ENCODE measurements at regions not wholly inside any gene's neighbourhood (a gene's known extent, or its start where the extent isn't known, plus 50 kb on each side); places are given as distances from the start of the nearest gene placed in this dataset.

DNA sequence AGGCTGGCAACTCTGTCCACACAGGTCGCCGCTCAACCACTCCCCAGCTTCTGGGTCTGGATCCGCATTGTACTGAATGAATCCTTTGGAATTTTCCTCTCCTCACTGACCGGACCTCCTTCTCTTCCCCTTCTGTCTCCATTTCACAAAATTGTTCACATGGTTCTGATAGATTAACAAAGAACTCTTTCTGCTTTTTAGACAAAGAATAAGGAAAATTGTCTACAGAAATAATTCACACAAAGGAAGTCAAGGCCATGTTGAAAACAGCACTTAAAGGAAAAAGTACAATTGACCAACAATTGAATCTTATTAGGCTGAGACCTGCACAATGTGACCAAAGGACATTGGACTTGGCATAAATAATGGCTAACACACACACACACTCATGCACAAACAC lies 73.6 kb upstream of the GLI2 start:
- ATAC-seq: no peak
- intact Hi-C loops (cut with DNase I, micrococcal nuclease): no loop called here
- no peak for DNase-seq

DNA sequence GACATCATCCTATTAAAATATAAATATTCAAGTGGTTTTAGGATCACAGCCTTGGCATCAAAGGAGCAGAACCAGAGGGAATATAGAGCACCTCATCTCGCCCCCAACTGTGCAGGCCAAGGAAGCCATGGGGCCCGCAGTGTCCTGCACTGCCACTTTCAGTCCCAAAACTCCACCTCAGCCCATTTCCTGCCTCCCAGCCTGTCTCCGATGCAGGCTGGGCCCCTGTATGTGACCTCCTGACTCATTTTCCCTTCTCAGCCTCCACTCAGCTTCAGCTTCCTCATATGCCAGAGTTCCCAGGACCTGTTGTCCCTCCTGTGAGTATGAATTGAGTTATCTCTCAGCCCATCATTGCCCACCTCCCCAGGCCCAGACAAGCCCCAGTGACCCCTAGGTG lies 72.9 kb upstream of the GLI2 start:
- DNase-seq: no peak
- intact Hi-C loops (cut with DNase I, micrococcal nuclease): no loop called here
- ATAC-seq: no peak

DNA sequence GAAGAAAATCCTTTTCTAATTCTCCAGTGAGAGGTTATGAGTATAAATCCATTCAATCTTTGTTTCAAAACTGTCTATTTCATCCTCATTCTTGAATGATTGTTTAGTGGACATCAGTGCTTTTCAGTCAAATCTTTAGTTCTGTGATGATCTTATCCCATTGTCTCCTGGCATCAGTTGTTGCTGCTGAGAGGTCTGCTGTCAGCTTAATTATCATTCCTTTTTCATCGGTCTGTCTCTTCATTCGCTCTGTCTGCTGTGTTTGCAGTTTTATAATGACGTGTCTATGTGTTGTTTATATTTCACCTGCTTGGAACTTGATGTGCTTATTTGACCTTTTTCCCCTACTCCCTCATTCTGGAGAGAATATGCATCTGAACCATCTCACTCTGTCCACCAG lies 69.2 kb upstream of the GLI2 start:
- DNase-seq (no peak), ATAC-seq (no peak)
- intact Hi-C loops (cut with DNase I, micrococcal nuclease): no loop called here

DNA sequence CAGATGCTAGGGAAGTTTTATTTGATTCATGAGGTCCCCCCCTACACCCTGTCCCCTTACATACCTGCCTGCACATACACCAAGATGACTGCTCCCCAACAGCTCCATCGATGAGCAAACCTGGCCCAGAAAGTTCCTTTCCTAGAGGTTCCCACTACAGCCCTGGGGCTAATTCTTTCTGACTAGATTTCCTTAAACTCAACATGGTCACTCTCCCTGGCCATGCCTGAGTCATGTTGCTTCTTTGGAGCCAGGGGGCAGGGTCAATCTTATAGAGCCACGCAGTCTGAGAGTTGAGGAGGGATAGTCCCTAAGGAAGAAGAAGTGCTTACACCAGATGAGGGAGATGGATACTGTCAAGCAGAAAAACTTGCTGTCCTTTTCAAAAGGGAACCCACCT lies 67.7 kb upstream of the GLI2 start:
- ATAC-seq (no peak), DNase-seq (no peak)
- intact Hi-C loops (cut with DNase I, micrococcal nuclease): no loop called here

DNA sequence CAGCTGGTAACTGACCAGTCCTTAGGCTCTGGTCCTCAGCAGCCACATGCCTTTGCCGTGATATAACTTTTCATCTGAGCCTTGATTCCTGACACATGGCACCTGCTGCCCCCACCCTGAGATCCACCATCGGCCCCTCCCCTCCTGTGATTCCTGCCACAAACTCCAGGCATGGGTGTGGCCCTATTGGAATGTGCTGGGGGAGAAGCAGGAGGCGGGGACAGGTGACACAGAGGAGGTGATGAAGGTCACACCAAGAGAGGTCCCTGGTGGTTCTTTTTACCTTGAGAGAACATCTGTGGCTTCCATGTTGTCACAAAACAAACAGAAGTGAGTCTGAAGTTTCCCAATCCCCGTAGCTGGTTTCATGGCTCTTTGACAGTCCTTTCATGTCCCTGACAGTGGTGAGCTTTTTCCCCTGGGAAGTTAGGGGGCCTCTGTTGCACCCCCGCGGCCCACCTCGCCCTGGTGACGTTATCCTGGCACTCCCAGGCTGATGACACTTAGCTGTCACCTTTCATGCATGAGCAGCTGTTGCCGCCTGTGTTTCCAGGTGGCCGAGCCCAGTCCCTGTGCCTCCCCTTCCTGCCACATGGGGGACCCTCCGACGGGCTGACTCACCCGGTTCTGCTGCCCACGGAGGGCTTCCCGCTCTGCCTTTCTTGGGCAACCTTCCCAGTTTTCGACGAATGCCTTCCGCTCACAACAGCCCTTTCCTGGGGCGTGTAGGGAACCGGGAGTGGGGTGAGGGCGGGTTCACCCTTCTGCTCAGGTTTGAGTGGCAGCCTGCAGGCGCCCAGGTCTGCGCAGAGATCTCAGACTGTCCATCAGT lies 66.3 kb upstream of the GLI2 start:
- ATAC-seq (peak; percentile 32), DNase-seq (no peak)
- intact Hi-C loops (cut with DNase I, micrococcal nuclease): no loop called here

DNA sequence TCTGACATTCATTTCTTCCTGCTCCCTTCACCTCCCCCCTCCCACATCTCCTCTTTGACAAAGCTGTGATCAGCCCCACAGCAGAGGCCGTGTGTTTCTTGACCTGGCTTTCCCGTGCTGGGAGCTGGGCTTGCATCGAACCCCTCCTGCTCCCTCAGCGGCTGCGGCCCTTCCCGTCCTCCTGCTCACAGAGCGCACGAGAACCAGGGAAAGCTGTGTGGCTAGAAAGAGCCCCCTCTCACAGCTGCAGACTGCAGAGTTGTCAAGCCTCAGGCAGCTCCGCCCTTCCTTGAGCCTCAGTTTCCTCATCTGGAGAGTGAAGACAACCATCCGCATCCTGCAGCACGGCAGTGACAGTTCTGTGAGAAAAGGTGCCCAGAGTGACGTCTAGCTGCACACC lies 65.7 kb upstream of the GLI2 start:
- no peak for ATAC-seq
- intact Hi-C loops (cut with DNase I, micrococcal nuclease): no loop called here

DNA sequence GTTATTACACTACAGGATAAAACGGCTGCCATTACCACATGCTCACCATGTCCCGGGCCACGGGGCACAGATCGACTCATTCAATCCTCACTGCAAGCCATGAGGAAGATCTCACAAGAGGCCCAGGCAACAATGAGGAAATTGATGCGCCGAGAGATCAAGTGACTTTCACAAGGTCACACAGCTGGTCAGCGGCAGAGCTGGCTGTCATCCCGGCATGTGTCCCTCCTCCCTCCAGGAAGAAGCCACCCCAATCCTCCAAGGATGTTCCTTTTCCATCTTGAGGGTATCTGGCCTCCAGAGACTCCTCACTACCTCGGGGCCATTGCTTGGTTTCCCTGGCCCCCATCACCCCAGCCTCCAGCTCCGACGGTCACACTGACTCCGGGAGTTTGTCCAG lies 65.3 kb upstream of the GLI2 start:
- DNase-seq (no peak), ATAC-seq (no peak)
- intact Hi-C loops (cut with DNase I, micrococcal nuclease): no loop called here

More for the DNA sequence above, 65.7 kb upstream of the GLI2 start:
- no peak for DNase-seq

DNA sequence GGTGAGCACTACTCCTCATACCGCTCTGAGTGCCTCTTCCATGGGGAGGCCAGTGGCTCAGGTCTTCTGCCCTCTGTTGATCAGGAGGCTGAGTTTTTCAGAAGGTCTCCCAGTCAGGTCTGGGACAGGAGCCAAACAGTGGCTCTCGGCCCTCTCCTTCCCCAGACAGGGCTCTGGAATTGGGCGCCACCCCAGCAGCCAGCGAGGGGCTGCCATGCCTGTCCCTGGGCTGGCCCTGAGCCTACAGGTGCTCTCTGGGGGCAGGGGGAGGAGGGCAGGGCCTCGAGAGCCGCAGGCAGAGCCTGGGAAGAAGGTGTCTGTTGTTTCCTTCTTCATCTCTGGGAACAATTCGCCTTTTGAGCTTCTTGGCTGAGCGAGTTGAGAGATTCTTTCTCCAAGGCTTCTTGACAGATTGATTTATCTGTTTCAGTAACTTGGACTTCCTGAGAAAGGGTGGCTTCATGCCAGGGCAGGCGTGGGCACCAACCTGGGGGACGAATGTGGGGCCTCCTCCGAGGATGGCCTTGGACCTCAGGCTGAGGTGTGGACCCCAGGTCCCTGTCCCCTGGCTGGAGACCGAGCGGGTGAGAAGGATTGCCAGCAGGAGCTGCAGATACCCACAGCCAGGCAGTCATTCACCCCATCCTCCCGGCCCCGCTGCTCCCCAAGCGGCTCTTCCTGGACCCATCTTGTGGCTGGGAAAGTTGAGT lies 64.7 kb upstream of the GLI2 start:
- ATAC-seq (no peak), DNase-seq (no peak)
- intact Hi-C loops (cut with DNase I, micrococcal nuclease): no loop called here

DNA sequence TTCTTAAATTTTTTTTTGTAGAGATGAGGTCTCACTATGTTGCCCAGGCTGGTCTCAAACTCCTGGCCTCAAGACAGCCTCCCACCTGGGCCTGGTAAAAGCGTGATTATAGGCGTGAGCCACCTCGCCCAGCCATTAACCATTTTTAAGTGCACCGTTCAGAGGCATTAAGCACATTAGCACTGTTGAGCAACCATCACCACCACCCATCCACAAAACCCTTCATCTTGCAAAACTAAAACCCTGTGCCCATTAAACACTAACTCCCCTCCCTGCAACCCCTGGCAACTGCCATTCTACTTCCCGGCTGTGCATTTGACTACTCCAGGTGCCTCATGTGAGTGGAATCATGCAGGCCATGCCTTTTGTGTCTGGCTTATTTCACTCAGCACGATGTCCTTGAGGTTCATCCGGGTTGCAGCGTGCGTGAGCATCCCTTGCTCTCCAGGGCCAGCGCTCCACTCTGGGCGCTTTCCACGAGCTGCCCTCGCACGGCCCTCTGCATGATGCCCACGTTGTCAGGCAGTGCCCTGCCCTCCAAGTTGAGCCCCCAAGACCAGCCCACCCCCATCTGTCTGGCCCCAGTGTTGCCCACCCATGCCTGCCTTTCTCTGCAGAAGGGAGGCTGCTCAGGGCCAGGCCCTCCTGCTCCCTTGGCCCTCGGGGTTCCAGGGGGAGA lies 63.0 kb upstream of the GLI2 start:
- intact Hi-C loops (cut with DNase I, micrococcal nuclease): no loop called here
- no peak for ATAC-seq
- no peak for DNase-seq

DNA sequence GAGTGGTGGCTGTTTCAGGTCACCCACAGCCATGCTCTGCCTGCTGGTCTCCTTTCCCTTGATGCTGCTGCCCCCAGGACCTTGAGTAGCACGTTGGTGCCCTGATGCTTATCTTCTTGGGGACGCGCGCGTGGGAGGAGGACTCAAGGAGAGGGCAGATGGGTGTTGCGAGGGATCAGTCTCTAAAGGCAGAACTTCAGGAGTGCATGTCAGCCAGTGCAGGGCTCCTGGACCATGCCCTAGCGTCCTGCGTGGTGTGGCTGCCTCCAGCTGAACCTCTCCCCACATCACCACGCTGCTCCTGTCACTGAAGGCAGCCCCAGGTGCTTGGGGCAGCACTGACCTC lies 62.5 kb upstream of the GLI2 start:
- intact Hi-C loops (cut with DNase I, micrococcal nuclease): no loop called here
- no peak for DNase-seq
- no peak for ATAC-seq

DNA sequence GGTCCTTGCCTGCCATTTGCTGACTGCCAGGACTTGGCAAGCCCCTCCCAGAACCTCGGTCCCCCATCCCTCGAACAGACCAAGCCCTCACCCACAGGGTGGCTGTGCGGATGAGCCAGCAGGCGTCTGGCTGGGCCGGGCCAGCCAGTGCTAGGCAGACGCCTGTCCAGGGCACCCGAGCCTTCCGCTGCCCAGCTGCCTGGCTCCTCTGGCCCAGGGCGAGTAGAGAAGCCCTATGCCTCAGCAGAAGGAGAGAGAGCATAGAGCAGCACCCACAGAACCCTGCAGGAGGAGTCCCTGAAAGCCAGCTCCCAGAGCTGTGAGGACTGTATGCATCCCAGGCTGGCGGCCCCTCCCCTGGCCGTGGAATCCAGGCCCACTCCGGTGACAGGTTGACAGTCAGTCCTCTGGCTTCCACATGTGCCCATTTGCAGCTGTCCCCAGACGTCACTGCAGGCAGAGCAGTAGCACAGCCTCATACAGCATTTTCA lies 62.1 kb upstream of the GLI2 start:
- intact Hi-C loops (cut with DNase I, micrococcal nuclease): no loop called here
- DNase-seq (no peak), ATAC-seq (no peak)

DNA sequence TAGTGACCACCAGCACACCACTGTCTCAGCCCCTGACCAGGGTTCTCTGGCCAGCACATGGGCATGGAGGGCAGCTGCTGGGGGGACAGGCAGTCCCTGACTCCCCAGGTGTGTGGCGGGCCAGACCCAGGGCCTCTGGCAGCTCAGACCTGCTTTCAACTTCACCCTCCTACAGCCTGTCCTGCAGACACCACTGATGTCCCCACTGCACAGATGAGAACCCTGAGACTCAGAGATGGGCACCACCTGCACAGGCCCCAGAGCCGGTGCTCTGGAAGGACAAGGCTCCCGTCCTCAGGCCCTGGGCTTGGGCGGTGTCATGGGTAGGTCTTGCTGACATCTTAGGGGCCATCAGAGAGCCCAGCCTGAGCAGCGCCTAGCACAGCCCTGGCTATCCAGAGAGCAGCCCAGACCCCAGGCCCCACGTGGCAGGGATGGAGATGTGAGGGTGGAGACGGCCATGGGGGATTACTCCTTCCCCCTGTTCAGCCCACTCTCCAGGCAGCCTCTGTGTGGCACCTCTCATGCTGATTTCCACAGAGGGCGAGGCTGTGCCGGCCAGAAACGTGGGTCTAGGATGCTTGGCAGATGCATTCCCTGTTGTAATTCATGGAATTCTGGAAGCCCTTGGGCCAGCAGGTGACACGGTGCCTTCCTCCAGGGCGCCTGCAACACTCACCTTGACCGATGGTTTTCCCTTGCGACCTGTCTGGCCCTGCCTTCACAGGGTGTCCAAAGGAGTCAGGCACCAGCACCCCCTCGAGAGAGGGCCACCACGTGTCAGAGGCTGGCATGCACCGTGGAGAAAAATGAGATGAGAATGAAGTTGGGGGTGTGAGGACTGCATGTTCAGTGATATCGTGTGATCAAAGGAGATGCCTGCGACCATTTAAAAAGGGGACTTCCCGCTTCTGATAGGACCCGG lies 61.2 kb upstream of the GLI2 start:
- no peak for DNase-seq
- intact Hi-C loops (cut with DNase I, micrococcal nuclease): loop anchor here in 1 of 2 donors (5.0 kb wide), 1 partner anchor 332 kb away; no protein-coding TSS in a partner anchor
- ATAC-seq: no peak

DNA sequence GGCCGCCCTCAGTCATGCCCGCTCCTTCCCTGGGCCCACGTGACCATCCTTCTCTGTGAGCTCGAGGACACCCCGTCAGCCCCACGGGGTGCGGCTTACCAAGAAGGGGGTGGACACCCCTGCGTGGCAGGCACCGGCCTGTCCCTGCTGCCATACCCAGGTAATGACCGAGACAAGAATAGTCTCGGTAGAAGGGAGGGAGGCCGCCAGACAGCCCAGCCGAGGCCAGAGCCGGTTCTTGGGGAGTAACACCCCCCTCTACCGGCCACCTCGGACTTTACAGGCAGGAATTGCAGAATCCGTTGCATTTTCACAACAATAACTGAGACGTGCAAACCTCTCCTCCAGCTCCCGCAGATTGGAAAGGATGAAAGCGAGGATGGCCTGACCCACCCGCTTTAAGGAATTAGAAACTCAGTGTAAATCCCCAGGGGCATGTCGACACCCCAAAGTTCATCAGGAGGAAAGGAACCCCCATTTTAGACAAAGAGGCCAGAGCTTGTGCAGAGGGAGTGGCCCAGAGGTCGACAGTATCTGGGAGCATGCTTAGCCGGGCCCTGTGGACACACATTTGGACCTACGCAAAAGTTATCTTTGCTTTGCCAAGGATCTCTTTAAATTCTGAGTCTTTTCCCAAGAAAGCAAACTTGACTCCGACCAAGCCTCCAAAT lies 60.1 kb upstream of the GLI2 start:
- DNase-seq: peak in 1 of 2 donors; percentile 62
- ATAC-seq: peak; percentile 74
- intact Hi-C loops (cut with DNase I, micrococcal nuclease): loop anchor here in 1 of 2 donors (5.0 kb wide), 1 partner anchor 333 kb away; no protein-coding TSS in a partner anchor

DNA sequence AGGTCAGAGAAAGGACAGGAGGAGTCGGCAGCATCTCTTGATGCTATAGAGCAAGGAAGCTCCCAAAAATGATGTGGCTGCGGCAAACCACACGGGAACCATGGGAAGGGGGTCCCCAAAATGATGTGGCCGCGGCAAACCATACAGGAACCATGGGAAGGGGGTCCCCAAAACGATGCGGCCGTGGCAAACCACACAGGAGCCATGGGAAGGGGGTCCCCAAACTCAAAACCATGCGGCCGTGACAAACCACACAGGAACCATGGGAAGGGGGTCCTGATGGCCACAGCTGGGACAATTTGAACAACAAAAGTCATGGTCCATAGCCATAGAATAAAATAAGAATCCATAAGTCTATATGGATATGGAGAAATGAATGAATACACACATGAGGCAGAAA lies 58.4 kb upstream of the GLI2 start:
- intact Hi-C loops (cut with DNase I, micrococcal nuclease): loop anchor here in 1 of 2 donors (5.0 kb wide), 1 partner anchor 335 kb away; no protein-coding TSS in a partner anchor
- ATAC-seq: no peak
- no peak for DNase-seq

DNA sequence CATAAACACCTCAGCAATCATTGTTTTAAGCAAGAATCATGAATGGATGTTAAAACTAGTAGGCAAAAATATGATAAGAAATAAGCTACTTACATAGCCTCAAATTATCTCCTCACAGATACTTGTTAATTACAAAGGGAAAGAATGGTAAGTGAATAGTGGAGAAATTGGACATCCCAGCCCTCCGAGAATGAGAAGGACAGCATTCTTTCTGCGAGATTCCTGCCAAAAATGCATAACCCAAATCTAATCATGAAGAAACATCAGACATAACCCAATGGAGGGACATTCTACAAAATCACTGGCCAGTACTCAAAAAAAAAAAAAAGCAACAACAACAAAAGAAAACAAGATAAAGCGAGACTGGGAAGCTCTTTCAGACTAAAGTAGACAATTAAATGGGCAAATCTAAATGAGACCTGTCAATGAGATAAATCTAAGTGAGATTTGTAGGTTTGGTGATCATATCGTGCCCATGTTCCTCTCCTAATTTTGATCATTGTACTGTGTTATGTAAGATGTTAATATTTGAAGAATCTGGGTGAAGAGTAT lies 57.9 kb upstream of the GLI2 start:
- ATAC-seq (no peak), DNase-seq (no peak)
- intact Hi-C loops (cut with DNase I, micrococcal nuclease): loop anchor here in 1 of 2 donors (5.0 kb wide), 1 partner anchor 335 kb away; no protein-coding TSS in a partner anchor

DNA sequence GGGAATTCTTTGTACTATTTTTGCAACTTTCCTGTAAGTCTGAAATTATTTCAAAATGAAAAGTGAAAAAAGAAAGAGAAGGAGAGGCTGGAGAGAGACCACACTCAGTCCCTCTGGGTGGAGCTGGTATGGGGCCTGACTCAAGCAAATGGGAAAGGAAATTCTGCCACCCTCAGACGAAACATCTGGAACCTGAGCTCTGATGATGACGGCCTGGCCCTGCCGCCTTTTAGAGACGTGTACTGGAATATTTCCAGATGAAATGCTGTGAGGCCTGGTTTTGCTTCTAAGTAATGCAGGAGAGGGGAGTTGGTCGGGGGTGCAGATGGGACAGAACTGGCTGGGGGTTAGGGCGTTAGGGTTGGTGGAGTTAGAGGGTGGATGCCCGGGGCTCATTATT lies 57.4 kb upstream of the GLI2 start:
- intact Hi-C loops (cut with DNase I, micrococcal nuclease): loop anchor here in 1 of 2 donors (5.0 kb wide), 1 partner anchor 336 kb away; no protein-coding TSS in a partner anchor
- ATAC-seq (no peak), DNase-seq (peak in 1 of 2 donors; percentile 2)

DNA sequence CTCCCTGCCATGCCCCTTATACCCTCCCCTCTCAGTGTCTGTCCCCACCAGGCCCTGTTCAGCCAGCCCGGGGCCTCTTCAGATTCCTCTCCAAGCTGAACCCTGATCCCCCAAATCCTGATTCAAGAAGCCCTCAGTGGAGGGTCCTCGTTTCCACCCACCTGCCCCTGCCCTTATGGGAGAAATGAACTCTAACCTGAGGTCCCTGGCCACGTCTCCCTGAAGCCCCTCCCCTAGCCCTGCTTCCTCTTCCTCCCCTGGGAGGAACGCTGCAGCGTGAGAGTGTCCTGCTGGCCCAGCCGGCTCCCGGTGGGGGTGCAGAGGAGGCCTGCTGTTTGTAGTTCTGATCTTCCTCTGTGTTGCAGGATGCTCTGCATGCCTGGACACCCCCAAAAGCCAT lies 56.7 kb upstream of the GLI2 start:
- intact Hi-C loops (cut with DNase I, micrococcal nuclease): loop anchor here in 1 of 2 donors (5.0 kb wide), 1 partner anchor 337 kb away; no protein-coding TSS in a partner anchor
- ATAC-seq (no peak), DNase-seq (no peak)

DNA sequence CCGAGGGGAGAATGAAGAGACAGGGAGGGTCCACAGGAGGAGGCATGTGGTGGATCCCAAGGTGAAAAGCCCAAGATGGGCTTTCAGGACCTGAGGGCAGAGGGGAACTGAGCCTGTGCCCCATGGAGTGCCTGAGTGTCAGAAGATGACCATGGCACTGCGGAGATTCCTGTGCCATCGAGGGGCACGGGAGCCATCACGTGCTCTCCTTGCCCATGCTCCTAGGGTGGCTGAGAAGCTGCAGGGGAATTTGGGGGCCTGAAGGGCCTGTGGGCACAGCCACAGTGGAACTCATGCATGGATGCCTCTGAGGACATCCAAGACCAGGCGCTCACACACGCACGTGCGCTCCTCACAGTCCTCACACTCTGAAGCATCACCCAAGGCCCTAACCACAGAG lies 56.1 kb upstream of the GLI2 start:
- no peak for ATAC-seq
- intact Hi-C loops (cut with DNase I, micrococcal nuclease): loop anchor here in 1 of 2 donors (5.0 kb wide), 1 partner anchor 337 kb away; no protein-coding TSS in a partner anchor
- peak in 1 of 2 donors; percentile 5 for DNase-seq
